Stimulated activated CD4-positive, alpha-beta T cell treated with anti-CD3 and anti-CD28 coated beads, Interleukin-2, amount 100 ng/mL, for 48 hours (primary cell): ENCODE measurements at regions not wholly inside any gene's neighbourhood (a gene's known extent, or its start where the extent isn't known, plus 50 kb on each side); places are given as distances from the start of the nearest gene placed in this dataset.
A peak's percentile ranks its signal among the peaks of the same experiment; 100 is the strongest.

ENCODE experiments used
- DNase-seq, 2 donors: peaks; one replicate each; pipeline ENCODE4 v3.0.0-alpha.2; 2020

GRCh38 chr7:42858570-42858969 lies 53.3 kb downstream of the C7orf25 start:
- DNase-seq = no peak

- DNase-seq = no peak
These were observed 55.3 kb downstream of the C7orf25 start for GRCh38 chr7:42856605-42856987.

- no peak for DNase-seq
These were observed 57.2 kb downstream of the C7orf25 start for GRCh38 chr7:42854571-42855118.

- no peak for DNase-seq
These were observed 59.3 kb downstream of the C7orf25 start for GRCh38 chr7:42852531-42852930.

- peak in 1 of 2 donors; percentile 7 for DNase-seq
These were observed 68.6 kb downstream of the C7orf25 start for GRCh38 chr7:42843205-42843800.

GRCh38 chr7:42834676-42835075 lies 77.2 kb downstream of the C7orf25 start:
- no peak for DNase-seq

- DNase-seq = no peak
These were observed 78.5 kb downstream of the C7orf25 start for GRCh38 chr7:42833411-42833810.

- no peak for DNase-seq
These were observed 79.2 kb downstream of the C7orf25 start for GRCh38 chr7:42832667-42833066.

GRCh38 chr7:42831718-42832522 lies 80.0 kb downstream of the C7orf25 start:
- no peak for DNase-seq

GRCh38 chr7:42831006-42831717 lies 80.7 kb downstream of the C7orf25 start:
- DNase-seq = no peak

GRCh38 chr7:42812779-42813178 lies 99.1 kb downstream of the C7orf25 start:
- no peak for DNase-seq

GRCh38 chr7:42805601-42806000 lies 106.3 kb downstream of the C7orf25 start:
- DNase-seq = no peak

GRCh38 chr7:42794673-42795072 lies 117.2 kb downstream of the C7orf25 start:
- no peak for DNase-seq

- DNase-seq = no peak
These were observed 119.0 kb downstream of the C7orf25 start for GRCh38 chr7:42792841-42793240.

GRCh38 chr7:42790196-42790595 lies 121.7 kb downstream of the C7orf25 start:
- DNase-seq = no peak

GRCh38 chr7:42774436-42774835 lies 137.4 kb downstream of the C7orf25 start:
- DNase-seq = no peak

- DNase-seq = no peak
These were observed 141.8 kb downstream of the C7orf25 start for GRCh38 chr7:42770114-42770513.

- no peak for DNase-seq
These were observed 143.8 kb downstream of the C7orf25 start for GRCh38 chr7:42768045-42768444.

GRCh38 chr7:42766782-42767423 lies 145.0 kb downstream of the C7orf25 start:
- no peak for DNase-seq

GRCh38 chr7:42765931-42766330 lies 145.9 kb downstream of the C7orf25 start:
- DNase-seq = no peak

- DNase-seq = no peak
These were observed 148.7 kb downstream of the C7orf25 start for GRCh38 chr7:42763137-42763551.

GRCh38 chr7:42761486-42761885 lies 150.4 kb downstream of the C7orf25 start:
- no peak for DNase-seq

- DNase-seq = no peak
These were observed 153.7 kb downstream of the C7orf25 start for GRCh38 chr7:42758124-42758523.
